Mucosa of descending colon (tissue), 3 donors: ENCODE measurements at regions not wholly inside any gene's neighbourhood (a gene's known extent, or its start where the extent isn't known, plus 50 kb on each side); places are given as distances from the start of the nearest gene placed in this dataset.
"Not testable (repeated sequence)": the region's sequence is repeated elsewhere in the genome, so short reads cannot be mapped to it uniquely, and the experiment has no call there.

Experiments used
- ATAC-seq: fragments of 200-7000 bp; cut with Tn5 transposase; one replicate; pipeline ENCODE4 v1.9.1; 2020; ENCODE audit warnings: mild to moderate bottlenecking, moderate library complexity
- DNase-seq, 3 donors: peaks; one replicate each; pipeline ENCODE4 v3.0.0-alpha.2; 2020
- H3K36me3 ChIP-seq: fragments of 200-600 bp; one replicate; pipeline ENCODE4 v1.8.0; 2021; ENCODE audit warnings: low read depth, mild to moderate bottlenecking
- H3K4me1 ChIP-seq: fragments of 200-600 bp; one replicate; pipeline ENCODE4 v1.8.0; 2021; ENCODE audit warnings: low read depth, mild to moderate bottlenecking
- H3K4me3 ChIP-seq: fragments of 200-600 bp; one replicate; pipeline ENCODE4 v1.8.0; 2021; ENCODE audit warnings: mild to moderate bottlenecking
- H3K9me3 ChIP-seq: fragments of 200-600 bp; one replicate; pipeline ENCODE4 v1.8.0; 2021; ENCODE audit warnings: mild to moderate bottlenecking
- intact Hi-C, 2 donors: fragments of 100-400 bp; cut with DNase I in 1 of 2; cut with micrococcal nuclease in 1 of 2; formaldehyde crosslinking; loops; one replicate each; pipeline versions ENCODE4 v1.11.0 to v1.11.1; 2022; cut with DNase I, micrococcal nuclease
- TF ChIP-seq, protein P1 (sequence below): fragments of 200-600 bp; IDR thresholded peaks from one replicate; pipeline ENCODE4 v1.8.0; 2022; ENCODE audit warnings: antibody characterized with exemption, mild to moderate bottlenecking
- donor health status: DM: no; HTN: no; CAD: no; lungs with moderate emphysema.
- donor health status: DM: no; HTN: no; CAD: no.
- donor health status: DM: no; HTN: yes; CAD: no.

GRCh38 chr4:14918336-14918735, 83.9 kb upstream of the CPEB2 start:
- no peaks in the 10 kb centered on the region for H3K4me1 ChIP-seq
- TF ChIP-seq, protein P1, sequence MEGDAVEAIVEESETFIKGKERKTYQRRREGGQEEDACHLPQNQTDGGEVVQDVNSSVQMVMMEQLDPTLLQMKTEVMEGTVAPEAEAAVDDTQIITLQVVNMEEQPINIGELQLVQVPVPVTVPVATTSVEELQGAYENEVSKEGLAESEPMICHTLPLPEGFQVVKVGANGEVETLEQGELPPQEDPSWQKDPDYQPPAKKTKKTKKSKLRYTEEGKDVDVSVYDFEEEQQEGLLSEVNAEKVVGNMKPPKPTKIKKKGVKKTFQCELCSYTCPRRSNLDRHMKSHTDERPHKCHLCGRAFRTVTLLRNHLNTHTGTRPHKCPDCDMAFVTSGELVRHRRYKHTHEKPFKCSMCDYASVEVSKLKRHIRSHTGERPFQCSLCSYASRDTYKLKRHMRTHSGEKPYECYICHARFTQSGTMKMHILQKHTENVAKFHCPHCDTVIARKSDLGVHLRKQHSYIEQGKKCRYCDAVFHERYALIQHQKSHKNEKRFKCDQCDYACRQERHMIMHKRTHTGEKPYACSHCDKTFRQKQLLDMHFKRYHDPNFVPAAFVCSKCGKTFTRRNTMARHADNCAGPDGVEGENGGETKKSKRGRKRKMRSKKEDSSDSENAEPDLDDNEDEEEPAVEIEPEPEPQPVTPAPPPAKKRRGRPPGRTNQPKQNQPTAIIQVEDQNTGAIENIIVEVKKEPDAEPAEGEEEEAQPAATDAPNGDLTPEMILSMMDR: no peak
- H3K36me3 ChIP-seq: no peaks in the 10 kb centered on the region
- intact Hi-C loops: no loop called here
- no peak for ATAC-seq
- DNase-seq: no peak
- H3K4me3 ChIP-seq: no peak overlapping the region
- no peaks in the 10 kb centered on the region for H3K9me3 ChIP-seq

- TF ChIP-seq, protein P1: no peak
- intact Hi-C loops: no loop called here
- no peaks in the 10 kb centered on the region for H3K4me1 ChIP-seq
- no peaks in the 10 kb centered on the region for H3K9me3 ChIP-seq
- ATAC-seq (no peak), DNase-seq (no peak)
- H3K36me3 ChIP-seq: no peaks in the 10 kb centered on the region
- H3K4me3 ChIP-seq: no peak overlapping the region
These were observed 82.5 kb upstream of the CPEB2 start for GRCh38 chr4:14919785-14920184.

DNA sequence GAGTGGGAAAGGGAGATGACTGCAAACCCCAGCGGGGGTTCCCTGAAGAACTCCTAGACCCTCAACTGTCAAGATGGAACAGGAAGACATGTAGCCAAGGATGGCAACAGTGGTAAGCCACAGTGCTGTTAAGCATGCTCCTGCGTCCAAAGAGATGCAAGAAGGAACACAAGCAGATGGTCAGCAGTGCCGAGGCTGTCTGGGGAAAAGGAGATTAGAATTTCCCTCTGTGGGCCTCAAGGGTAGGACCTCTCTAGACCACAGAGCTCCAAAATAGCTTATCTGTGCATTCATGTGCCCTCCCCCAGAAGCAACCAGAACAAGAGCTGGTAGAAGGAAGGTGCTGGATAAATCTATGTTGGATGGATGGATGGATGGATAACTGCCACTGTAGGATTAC, 82.0 kb upstream of the CPEB2 start:
- intact Hi-C loops: no loop called here
- no peak for ATAC-seq
- H3K4me1 ChIP-seq: no peaks in the 10 kb centered on the region

GRCh38 chr4:14920759-14921320, 81.4 kb upstream of the CPEB2 start:
- Histone ChIP-seq H3K9me3 (no peaks in the 10 kb centered on the region), H3K4me1 (no peaks in the 10 kb centered on the region), H3K36me3 (no peaks in the 10 kb centered on the region), H3K4me3 (no peak overlapping the region)
- no peak for ATAC-seq
- no peak for DNase-seq
- intact Hi-C loops: no loop called here
- TF ChIP-seq, protein P1: no peak

More for the DNA sequence above, 82.0 kb upstream of the CPEB2 start:
- no peak for DNase-seq
- no peaks in the 10 kb centered on the region for H3K36me3 ChIP-seq
- H3K4me3 ChIP-seq: no peak overlapping the region
- no peaks in the 10 kb centered on the region for H3K9me3 ChIP-seq
- TF ChIP-seq, protein P1: no peak

- H3K4me3 ChIP-seq, H3K36me3 ChIP-seq, DNase-seq, intact Hi-C loops, H3K9me3 ChIP-seq, ATAC-seq, H3K4me1 ChIP-seq: not testable (repeated sequence)
These were observed 80.5 kb upstream of the CPEB2 start for GRCh38 chr4:14921781-14922180.

- Histone ChIP-seq H3K4me1 (no peaks in the 10 kb centered on the region), H3K9me3 (no peaks in the 10 kb centered on the region), H3K36me3 (no peaks in the 10 kb centered on the region), H3K4me3 (no peak overlapping the region)
- no peak for ATAC-seq
- TF ChIP-seq, protein P1: no peak
- intact Hi-C loops: no loop called here
- no peak for DNase-seq
These were observed 78.0 kb upstream of the CPEB2 start for GRCh38 chr4:14924076-14924811.
